PC-9 (cell line): ENCODE measurements at regions not wholly inside any gene's neighbourhood (a gene's known extent, or its start where the extent isn't known, plus 50 kb on each side); places are given as distances from the start of the nearest gene placed in this dataset.

Source experiments
- CTCF ChIP-seq: fragments of 200-600 bp; sonication (generic); conservative IDR thresholded peaks from 2 replicates; pipeline ENCODE4 v1.6.1; 2017; ENCODE audit warnings: mixed run types, antibody characterized with exemption, mild to moderate bottlenecking, moderate library complexity
- EZH2 ChIP-seq: fragments of 200-600 bp; sonication (generic); IDR thresholded peaks from 2 replicates; pipeline ENCODE4 v1.8.0; 2017; ENCODE audit warnings: antibody characterized with exemption, low read depth

- TF ChIP-seq CTCF = no peak
- TF ChIP-seq EZH2 = no peak
Observed at GRCh38 chr6:170018422-170018935, 267.1 kb downstream of the ERMARD start.
